ENCODE measurements at regions not wholly inside any gene's neighbourhood (a gene's known extent, or its start where the extent isn't known, plus 50 kb on each side); places are given as distances from the start of the nearest gene placed in this dataset.

GRCh38 chr5:1962619-1963355, 80.1 kb upstream of the IRX4 start:
- Mint-ChIP-seq H3K36me3 (no peaks in the 10 kb centered on the region), H3K27ac (no peak overlapping the region), H3K4me3 (no peak overlapping the region), H3K27me3 (ENCODE audit: low read depth) (peaks cover 32% of the 10 kb centered on the region), H3K4me1 (no peaks in the 10 kb centered on the region), H3K9me3 (no peaks in the 10 kb centered on the region)
- DNase-seq (ENCODE audit: low spot score in 2 of 2, unreplicated experiment in 2 of 2): no peak
- no peak for TF ChIP-seq CTCF (IDR thresholded peaks at IDR 0.05; ENCODE audit: unreplicated experiment)

GRCh38 chr5:1961952-1962595, 79.3 kb upstream of the IRX4 start:
- Mint-ChIP-seq H3K27ac (no peak overlapping the region), H3K9me3 (no peaks in the 10 kb centered on the region), H3K36me3 (no peaks in the 10 kb centered on the region), H3K27me3 (ENCODE audit: low read depth) (peaks cover 34% of the 10 kb centered on the region), H3K4me1 (no peaks in the 10 kb centered on the region), H3K4me3 (no peak overlapping the region)
- no peak for TF ChIP-seq CTCF (IDR thresholded peaks at IDR 0.05; ENCODE audit: unreplicated experiment)
- no peak for DNase-seq (ENCODE audit: low spot score in 2 of 2, unreplicated experiment in 2 of 2)

- Mint-ChIP-seq H3K36me3 (no peaks in the 10 kb centered on the region), H3K27me3 (ENCODE audit: low read depth) (peaks cover 29% of the 10 kb centered on the region), H3K9me3 (no peaks in the 10 kb centered on the region), H3K27ac (no peak overlapping the region), H3K4me3 (no peak overlapping the region), H3K4me1 (no peaks in the 10 kb centered on the region)
- DNase-seq (ENCODE audit: low spot score in 2 of 2, unreplicated experiment in 2 of 2): no peak
- TF ChIP-seq CTCF (IDR thresholded peaks at IDR 0.05; ENCODE audit: unreplicated experiment): no peak
Observed at GRCh38 chr5:1961304-1961946, 78.7 kb upstream of the IRX4 start.

- no peak overlapping the region for H3K4me3 Mint-ChIP-seq
- no peaks in the 10 kb centered on the region for H3K9me3 Mint-ChIP-seq
- H3K36me3 Mint-ChIP-seq: no peaks in the 10 kb centered on the region
- TF ChIP-seq CTCF (IDR thresholded peaks at IDR 0.05; ENCODE audit: unreplicated experiment): no peak
- peaks cover 27% of the 10 kb centered on the region for H3K27me3 Mint-ChIP-seq (ENCODE audit: low read depth)
- no peak for DNase-seq (ENCODE audit: low spot score in 2 of 2, unreplicated experiment in 2 of 2)
- no peak overlapping the region for H3K27ac Mint-ChIP-seq
- no peaks in the 10 kb centered on the region for H3K4me1 Mint-ChIP-seq
Observed at GRCh38 chr5:1960595-1961303, 78.0 kb upstream of the IRX4 start.

GRCh38 chr5:1959725-1960581, 77.2 kb upstream of the IRX4 start:
- DNase-seq (ENCODE audit: low spot score in 2 of 2, unreplicated experiment in 2 of 2): no peak
- H3K4me1 Mint-ChIP-seq: no peaks in the 10 kb centered on the region
- H3K27me3 Mint-ChIP-seq (ENCODE audit: low read depth): peaks cover 31% of the 10 kb centered on the region
- H3K9me3 Mint-ChIP-seq: peaks cover under 1% of the 10 kb centered on the region
- no peak overlapping the region for H3K4me3 Mint-ChIP-seq
- no peaks in the 10 kb centered on the region for H3K36me3 Mint-ChIP-seq
- TF ChIP-seq CTCF (IDR thresholded peaks at IDR 0.05; ENCODE audit: unreplicated experiment): no peak
- no peak overlapping the region for H3K27ac Mint-ChIP-seq
